Colonic mucosa (tissue), 4 donors: ENCODE measurements at regions not wholly inside any gene's neighbourhood (a gene's known extent, or its start where the extent isn't known, plus 50 kb on each side); places are given as distances from the start of the nearest gene placed in this dataset.
A peak's percentile ranks its signal among the peaks of the same experiment; 100 is the strongest.

ENCODE experiments used
- DNase-seq: peaks from one replicate; pipeline ENCODE4 v3.0.0-alpha.2; 2020
- H3K27ac ChIP-seq: fragments of 200-600 bp; one replicate; pipeline ENCODE4 v1.8.0; 2021
- H3K27me3 ChIP-seq: fragments of 200-600 bp; one replicate; pipeline ENCODE4 v1.8.0; 2021
- H3K36me3 ChIP-seq: fragments of 200-600 bp; one replicate; pipeline ENCODE4 v1.8.0; 2021
- H3K4me1 ChIP-seq: fragments of 200-600 bp; one replicate; pipeline ENCODE4 v1.8.0; 2021; ENCODE audit warnings: mild to moderate bottlenecking
- H3K4me3 ChIP-seq: fragments of 200-600 bp; one replicate; pipeline ENCODE4 v1.8.0; 2021
- H3K9ac ChIP-seq, 2 donors: one replicate each; pipeline ENCODE4 v1.7.0; 2013; ENCODE audit warnings: control low read depth in 2 of 2, low read depth in 2 of 2, low read length in 2 of 2
- H3K9me3 ChIP-seq: fragments of 200-600 bp; one replicate; pipeline ENCODE4 v1.8.0; 2021
- CTCF ChIP-seq: fragments of 200-600 bp; IDR thresholded peaks from one replicate; pipeline ENCODE4 v1.8.0; 2022; ENCODE audit warnings: antibody characterized with exemption, mild to moderate bottlenecking
- intact Hi-C: fragments of 100-400 bp; cut with DNase I; formaldehyde crosslinking; loops from one replicate; pipeline ENCODE4 v1.14.1; 2022
- donor health status: healthy.
- donor health status: DM: no; HTN: no; CAD: no.
- donor health status: DM: no; HTN: no; CAD: no.

- no peak overlapping the region for H3K4me3 ChIP-seq
- H3K27me3 ChIP-seq = no peaks in the 10 kb centered on the region
- no peak for DNase-seq
- intact Hi-C loops = no loop called here
- no peaks in the 10 kb centered on the region for H3K4me1 ChIP-seq
- no peak for TF ChIP-seq CTCF
- no peaks in the 10 kb centered on the region for H3K9me3 ChIP-seq
- H3K36me3 ChIP-seq = no peaks in the 10 kb centered on the region
- no peak overlapping the region for H3K27ac ChIP-seq
- H3K9ac ChIP-seq = no peak overlapping the region
Measured at GRCh38 chr1:186512698-186513457, 52.0 kb upstream of the PDC start.

- Histone ChIP-seq H3K27me3 (no peaks in the 10 kb centered on the region), H3K4me3 (no peak overlapping the region), H3K27ac (no peak overlapping the region), H3K4me1 (no peaks in the 10 kb centered on the region), H3K9ac (no peak overlapping the region), H3K9me3 (no peaks in the 10 kb centered on the region), H3K36me3 (no peaks in the 10 kb centered on the region)
- DNase-seq = peak; percentile 20
- TF ChIP-seq CTCF = no peak
- intact Hi-C loops = no loop called here
Measured at GRCh38 chr1:186511761-186512637, 51.1 kb upstream of the PDC start.
